ENCODE measurements at regions not wholly inside any gene's neighbourhood (a gene's known extent, or its start where the extent isn't known, plus 50 kb on each side); places are given as distances from the start of the nearest gene placed in this dataset.

DNA sequence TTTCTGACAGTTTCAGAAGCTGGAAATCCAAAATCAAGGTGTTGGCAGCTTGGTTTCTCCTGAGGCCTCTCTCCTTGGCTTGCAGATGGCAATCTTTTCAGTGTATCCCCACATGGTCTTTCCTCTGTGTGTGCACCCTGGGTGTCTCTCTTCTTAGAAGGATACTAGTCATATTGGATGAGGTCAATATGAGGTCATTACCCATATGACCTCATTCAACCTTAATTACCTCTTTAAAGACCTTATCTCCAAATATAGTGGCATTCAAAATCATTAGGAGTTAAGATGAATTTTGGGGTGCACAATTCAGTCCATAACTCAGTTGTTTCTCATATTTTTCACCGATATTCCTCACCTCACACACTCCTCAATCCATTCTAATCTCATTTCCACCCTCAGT is 92.4 kb upstream of the TGM3 start:
- no peak overlapping the region for H3K27ac ChIP-seq
- TF ChIP-seq, protein P1, sequence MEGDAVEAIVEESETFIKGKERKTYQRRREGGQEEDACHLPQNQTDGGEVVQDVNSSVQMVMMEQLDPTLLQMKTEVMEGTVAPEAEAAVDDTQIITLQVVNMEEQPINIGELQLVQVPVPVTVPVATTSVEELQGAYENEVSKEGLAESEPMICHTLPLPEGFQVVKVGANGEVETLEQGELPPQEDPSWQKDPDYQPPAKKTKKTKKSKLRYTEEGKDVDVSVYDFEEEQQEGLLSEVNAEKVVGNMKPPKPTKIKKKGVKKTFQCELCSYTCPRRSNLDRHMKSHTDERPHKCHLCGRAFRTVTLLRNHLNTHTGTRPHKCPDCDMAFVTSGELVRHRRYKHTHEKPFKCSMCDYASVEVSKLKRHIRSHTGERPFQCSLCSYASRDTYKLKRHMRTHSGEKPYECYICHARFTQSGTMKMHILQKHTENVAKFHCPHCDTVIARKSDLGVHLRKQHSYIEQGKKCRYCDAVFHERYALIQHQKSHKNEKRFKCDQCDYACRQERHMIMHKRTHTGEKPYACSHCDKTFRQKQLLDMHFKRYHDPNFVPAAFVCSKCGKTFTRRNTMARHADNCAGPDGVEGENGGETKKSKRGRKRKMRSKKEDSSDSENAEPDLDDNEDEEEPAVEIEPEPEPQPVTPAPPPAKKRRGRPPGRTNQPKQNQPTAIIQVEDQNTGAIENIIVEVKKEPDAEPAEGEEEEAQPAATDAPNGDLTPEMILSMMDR (conservative IDR thresholded peaks at IDR 0.05), result no peak
- TF ChIP-seq ZFX (IDR thresholded peaks at IDR 0.05), result no peak

DNA sequence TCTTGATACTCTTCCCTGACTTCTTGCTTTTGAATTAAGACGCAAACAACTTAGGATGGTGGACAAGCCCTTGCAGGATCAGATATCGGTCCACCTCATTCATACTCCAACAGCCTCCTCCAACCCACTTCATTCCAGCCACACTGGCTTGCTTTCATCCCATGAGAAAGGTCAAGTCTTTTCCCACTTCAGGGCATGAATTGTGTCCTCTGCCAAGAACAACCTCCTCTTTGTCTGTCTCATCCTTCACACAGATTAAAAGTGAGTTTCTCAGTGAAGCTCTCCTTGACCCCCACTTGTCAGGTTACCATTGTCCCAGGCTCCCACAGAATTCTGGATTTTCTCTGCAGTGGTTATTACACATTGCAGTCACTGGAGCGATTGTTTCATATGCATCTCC is 91.8 kb upstream of the TGM3 start:
- no peak overlapping the region for H3K27ac ChIP-seq
- no peak for TF ChIP-seq ZFX (IDR thresholded peaks at IDR 0.05)
- TF ChIP-seq, protein P1 (conservative IDR thresholded peaks at IDR 0.05), result no peak

DNA sequence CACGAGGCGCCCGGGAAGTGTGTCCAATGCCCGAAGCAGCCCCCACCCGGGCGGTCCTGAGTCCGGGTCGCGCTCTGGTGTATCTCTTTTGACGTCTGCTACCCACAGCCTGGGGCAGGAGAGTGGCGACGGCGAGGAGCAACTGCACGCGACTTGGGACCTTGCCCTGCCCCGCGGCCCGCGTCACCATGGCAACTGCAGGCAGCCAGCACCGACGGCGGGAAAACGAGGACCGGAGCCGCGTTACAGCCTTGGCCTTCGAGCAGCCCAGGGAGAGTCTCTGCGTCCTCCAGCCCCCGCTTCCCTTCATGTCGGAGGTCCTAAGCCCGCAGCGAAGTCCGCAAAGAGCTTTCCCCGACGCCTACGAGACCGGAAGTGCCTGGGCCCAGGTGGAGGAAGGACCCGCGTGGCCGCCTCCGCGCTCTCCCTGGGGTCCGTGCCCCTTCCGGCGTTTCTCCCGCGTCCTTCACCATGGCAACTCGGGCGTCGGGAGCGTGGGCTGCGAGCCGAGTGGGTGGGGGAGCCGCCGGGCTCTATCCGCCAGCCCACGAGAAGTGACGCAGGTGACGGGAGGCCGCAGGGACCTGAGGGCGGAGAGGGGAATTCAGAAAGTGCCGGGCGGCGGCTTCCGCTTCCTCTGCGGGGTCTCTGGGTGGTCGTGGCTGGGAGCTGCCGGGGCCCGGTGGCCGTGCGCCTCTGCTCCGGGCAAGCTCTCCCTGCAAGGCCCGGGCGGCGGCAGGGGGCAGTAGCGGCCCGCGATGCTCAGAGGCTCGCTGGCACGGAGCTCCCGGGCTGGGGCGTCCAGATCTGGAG is 88.6 kb upstream of the TGM3 start:
- peak overlapping the region; percentile 68 for H3K27ac ChIP-seq
- no peak for TF ChIP-seq ZFX (IDR thresholded peaks at IDR 0.05)
- TF ChIP-seq, protein P1 (conservative IDR thresholded peaks at IDR 0.05), result peak; percentile 93

DNA sequence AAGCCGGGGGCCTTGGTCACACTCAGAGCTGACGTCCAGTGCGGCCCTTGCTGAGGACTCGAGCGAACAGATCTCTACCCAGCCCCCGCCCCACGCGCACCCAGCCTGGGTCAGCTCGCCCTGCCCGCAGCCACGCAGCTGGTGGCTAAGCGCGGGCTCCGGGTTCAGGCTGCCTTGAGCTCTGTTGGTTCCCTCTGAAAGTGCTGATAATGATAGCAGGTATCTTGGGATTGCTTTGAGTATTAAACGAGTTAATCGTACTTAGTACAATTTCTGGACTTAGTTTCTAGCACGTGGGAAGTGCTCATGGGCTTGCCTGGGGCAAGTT is 88.1 kb upstream of the TGM3 start:
- H3K27ac ChIP-seq, result peak overlapping the region; percentile 68
- no peak for TF ChIP-seq ZFX (IDR thresholded peaks at IDR 0.05)
- TF ChIP-seq, protein P1 (conservative IDR thresholded peaks at IDR 0.05), result peak; percentile 75

DNA sequence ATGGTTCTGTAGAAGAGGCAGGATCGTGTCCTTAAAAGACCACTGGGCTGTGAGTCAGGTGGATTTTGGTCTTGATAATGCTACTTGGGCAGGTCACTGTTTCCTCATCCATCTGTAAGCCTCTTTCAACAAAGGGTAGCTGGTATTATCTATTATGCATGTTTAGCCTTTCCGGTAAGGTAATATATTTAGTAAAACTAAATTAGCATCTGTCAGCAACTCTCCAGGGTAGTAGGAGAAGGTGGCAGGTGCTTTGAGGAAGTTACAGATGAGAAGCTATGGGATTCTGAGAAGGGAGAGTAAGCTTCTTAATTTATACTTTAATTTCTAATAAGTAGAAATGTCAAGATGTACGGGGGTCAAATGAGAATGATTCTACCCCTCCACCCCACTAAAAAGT is 86.9 kb upstream of the TGM3 start:
- TF ChIP-seq, protein P1 (conservative IDR thresholded peaks at IDR 0.05), result no peak
- no peak for TF ChIP-seq ZFX (IDR thresholded peaks at IDR 0.05)
- no peak overlapping the region for H3K27ac ChIP-seq

DNA sequence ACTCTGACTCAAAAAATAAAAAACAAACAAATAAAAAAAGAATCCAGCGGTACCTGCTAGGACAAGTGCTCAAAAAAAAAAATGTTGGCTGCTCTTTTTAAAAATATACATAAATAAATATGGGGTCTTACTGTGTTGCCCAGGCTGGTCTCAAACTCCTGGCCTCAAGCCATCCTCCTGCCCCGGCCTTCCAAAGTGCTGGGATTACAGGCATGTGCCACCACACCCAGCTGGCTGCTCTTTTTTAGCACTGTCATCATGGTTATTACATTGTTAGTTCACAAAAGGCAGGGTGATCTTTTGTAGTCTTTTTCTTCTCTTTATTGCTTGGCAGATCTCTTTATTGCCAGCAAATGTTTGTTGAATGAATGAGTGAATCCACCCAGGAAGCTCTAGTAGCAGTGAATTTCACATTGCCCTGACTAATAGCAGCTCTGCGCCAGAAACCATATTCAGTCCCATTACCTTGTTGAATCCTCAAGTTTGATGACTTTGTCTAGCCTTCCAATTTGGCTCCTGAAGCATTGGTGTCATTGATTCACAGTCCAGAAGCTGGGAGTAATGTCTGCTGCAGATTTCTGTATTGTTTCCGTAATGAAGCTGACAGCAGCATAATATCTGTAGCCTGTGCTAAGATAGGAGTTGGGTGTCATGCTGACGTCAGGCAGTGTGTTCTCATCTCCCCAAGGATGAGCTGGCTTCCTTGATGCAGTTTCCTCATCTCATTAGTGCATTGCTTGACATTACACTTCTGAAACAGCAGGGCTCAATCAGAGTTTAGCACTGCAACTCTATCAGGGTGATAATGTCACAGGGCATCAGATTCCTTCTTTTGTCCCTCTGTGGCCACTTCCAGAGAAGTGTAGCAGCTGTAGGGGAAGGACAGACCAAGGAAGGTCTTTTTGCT is 84.9 kb upstream of the TGM3 start:
- H3K27ac ChIP-seq, result no peak overlapping the region
- no peak for TF ChIP-seq ZFX (IDR thresholded peaks at IDR 0.05)
- TF ChIP-seq, protein P1 (conservative IDR thresholded peaks at IDR 0.05), result no peak

DNA sequence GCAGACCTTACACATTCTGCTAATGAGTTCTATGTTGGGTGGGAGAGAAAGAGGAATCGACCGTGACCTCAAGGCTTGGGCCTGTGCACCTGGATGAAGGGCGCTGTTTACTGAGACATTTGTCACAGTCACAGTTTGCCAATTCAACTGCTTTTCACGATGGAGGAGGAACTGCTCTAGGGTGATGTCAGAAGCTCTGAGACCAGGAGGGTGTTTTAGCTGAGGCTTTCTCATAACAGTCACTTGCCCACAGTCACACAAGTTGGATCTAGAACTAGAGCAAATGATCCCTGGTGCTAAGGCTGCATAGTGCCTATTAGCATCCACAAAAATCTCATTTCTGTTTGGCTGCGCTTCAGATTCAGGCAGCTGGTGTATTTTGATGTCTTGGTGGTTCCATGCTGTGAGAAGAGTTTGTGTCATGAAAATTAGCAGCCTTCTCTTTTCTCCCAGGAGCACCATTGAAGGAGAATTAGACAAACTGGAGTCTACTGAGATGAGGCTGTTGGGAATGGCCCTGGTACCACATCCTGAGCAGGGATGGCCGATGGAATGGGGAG is 83.3 kb upstream of the TGM3 start:
- no peak overlapping the region for H3K27ac ChIP-seq
- no peak for TF ChIP-seq ZFX (IDR thresholded peaks at IDR 0.05)
- TF ChIP-seq, protein P1 (conservative IDR thresholded peaks at IDR 0.05), result no peak
